ENCODE measurements at regions not wholly inside any gene's neighbourhood (a gene's known extent, or its start where the extent isn't known, plus 50 kb on each side); places are given as distances from the start of the nearest gene placed in this dataset.

DNA sequence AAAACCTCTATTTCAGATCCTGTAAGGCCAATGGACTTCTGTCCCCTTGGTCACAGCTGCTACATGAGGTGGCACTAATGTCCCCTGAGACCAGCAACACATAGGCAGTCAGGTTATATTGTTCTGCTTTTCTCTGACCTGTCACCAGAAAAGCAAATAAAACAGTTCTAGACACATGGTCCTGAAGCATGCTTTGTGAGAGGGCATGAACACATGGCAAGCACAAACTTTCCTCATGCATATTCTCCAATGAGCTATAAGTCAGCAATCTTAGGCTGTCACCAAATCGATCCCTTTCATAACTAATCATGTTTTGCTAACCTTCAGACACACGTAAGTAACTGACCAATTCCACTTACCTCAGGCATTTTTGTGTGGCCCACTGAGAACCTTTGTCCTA, 225.4 kb upstream of the ZC3H12C start:
- no peak for DNase-seq

DNA sequence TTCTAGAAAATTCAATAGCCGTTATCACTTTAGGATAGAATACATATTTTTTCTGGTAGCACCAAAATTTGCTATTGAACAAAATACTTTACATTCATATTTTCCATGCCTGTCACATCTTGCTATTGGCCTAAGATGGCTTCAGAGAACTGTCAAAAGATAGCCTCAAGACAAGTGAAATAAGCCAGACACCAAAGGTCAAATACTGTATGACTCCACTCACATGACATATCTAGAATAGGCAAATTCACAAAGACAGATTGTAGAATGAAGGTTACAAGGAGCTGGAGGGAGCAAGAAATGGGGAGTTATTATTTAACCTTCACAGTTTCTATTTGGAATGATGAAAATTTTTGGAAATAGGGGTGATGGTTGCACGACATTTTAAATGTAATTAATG, 223.7 kb upstream of the ZC3H12C start:
- DNase-seq = no peak

DNA sequence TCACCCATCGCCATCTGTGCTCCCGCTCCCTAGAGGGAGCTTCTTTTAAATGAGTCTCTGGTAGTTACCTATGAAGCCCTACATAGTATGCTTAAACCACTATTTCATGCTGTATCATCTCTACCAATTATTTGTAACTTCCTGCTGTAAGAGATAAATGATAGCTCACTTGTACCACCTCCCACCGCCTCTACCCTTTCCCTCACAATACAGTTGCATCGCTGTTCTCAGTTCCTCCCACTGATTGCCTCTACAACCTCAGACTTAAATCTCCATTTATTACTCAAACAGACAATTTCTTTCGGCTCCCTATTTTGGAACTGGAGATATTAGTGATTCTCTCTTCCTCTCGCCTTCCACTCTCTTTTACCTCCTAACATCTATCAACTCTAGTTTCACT, 222.9 kb upstream of the ZC3H12C start:
- DNase-seq = no peak

DNA sequence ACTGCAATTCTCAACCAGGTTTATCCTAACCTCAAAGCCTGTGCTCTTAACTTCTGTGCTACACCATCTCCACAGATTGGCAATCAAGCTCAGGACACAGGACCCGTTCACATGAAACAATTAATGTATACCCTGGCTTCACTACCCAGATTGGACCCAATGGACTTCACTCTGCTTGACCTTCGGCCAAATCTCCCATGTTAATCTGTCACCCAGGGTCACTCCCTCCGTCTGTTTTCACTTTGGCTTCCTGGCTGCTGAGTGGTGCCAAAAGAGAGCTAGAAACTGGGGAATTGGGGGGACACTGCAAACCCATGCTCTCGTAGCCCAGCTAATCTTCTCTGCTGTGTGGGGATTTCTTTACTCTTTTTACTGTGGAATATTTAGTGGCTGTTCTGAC, 216.1 kb upstream of the ZC3H12C start:
- DNase-seq = no peak

DNA sequence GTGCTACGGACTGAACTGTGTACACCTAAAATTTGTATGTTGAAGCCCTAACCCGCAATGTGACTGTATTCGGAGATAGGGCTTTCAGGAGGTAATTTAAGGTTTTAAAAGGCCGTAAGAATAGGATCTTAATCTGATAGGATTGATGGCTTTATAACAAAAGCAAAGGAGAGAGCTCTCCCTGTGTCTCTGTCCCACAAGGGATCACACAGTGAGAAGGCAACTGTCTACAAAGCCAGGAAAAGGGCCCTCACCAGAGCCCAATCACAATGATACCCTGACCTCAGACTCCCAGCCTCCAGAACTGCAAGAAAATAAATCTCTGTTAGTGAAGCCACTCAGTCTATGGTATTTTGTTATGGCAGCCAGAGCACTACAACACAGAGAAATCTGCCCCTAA, 208.7 kb upstream of the ZC3H12C start:
- no peak for DNase-seq

DNA sequence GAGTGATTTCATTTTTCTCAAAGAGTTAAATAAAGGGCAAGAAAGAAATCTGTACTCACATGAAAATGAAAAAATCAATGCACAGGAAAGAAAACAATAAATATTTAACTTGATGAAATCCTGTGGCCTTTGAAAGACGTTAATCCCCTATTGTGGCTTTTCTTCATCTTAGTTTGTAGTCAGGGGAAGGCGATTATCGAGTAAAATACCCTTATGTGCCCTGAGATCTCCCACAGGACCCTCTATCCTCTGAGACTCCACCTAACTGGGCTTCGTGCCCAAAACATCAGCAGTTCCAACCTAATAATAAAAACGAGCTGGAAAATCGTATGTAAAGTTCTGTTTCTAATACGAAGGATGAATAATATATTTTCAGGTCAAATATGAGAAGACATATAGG, 208.2 kb upstream of the ZC3H12C start:
- DNase-seq = no peak

DNA sequence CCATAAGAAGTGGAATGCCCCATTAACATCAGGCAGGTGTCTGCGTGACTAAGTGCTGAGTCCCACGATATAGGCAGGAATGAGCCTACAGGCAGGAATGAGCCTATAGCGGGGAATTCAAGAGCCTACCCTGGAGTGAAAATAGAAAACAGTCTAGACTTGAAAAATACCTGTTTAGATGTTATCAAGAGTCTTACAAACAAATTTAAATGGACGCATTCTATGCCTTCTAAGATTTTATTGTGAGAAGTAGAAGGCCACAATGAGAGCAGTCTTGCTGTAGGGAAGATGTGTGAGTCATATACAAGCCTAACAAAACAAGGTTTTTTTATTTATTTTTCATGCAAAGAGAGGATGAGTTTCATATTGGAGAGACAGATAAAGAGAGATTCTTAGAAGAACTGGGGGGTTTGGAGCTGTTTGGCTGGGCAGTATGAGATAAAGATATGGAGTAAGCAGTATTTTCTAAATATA, 200.8 kb upstream of the ZC3H12C start:
- no peak for DNase-seq

DNA sequence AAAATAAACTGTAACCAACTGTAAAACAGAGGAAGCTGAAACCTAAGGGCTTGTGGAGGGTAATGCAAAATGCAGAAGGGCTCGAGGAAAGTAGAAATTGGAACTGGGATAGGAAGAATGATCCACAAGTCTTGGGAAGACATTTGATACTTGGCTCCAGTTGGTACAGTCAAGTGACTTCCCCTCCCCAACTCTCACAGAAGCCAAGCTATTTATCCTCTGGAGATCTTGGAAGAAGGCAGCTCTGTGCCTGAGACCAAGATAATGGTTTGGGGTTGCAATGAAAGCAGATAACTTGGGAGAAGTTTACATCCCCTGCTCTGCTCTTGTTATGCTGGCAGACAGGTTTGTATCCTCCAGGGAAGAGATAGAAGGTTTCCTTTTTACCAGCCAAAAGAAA, 198.9 kb upstream of the ZC3H12C start:
- DNase-seq = no peak

DNA sequence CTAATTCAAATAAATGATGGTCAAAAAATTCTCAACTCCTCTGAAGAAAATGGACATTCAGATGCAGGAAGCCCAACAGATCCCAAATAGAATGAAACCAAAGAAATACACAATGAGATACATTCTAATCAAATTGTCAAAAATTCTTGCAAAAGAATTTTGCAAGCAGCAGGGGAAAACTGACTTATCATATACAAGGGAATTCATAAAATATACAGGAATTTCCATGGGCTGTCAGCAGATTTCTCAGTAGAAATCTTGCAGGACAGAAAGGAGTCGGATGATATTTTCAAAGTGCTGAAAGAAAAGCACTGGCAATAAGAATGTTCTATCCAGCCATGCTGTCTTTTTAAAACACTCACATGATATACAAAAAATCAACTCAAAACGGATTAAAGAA, 194.6 kb upstream of the ZC3H12C start:
- DNase-seq = no peak

DNA sequence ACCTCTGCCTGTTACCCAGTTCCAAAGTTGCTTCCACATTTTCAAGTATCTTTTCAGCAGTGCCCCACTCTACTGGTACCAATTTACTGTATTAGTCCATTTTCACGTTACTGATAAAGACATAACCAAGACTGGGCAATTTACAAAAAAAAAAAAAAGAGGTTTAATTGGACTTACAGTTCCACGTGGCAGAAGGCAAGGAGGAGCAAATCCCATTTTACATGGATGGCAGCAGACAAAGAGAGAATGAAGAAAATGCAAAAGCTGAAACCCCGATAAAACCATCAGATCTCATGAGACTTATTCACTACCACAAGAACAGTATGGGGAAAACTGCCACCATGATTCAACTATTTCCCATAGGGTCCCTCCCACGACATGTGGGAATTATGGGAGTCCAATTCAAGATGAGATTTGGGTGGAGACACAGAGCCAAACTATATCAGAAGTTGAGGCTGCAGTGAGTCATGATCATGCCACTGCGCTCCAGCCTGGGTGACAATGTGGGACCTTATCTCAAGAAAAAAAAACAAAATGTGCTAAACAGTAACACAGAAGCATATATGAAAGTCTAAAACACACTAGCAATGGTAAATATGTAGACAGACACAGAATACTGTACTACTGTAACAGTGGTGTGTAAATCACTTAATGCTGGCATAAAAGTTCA, 190.3 kb upstream of the ZC3H12C start:
- DNase-seq = no peak

DNA sequence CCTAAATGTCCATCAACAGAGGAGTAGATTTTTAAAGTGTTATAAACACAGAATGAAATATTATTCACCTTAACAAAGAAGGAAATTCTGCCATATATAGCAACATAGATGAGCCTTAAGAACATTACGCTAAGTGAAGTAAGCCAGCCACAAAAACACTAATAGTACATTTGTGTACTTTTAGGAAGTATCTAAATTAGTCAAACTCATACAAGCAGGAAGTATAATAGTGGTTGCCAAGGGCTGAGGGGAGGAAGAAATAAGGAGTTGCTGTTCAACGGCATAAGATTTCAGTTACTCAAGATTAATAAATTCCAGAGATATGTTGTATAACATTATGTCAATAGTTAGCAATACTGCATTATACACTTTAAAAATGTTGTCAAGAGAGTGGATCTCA, 181.7 kb upstream of the ZC3H12C start:
- no peak for DNase-seq

DNA sequence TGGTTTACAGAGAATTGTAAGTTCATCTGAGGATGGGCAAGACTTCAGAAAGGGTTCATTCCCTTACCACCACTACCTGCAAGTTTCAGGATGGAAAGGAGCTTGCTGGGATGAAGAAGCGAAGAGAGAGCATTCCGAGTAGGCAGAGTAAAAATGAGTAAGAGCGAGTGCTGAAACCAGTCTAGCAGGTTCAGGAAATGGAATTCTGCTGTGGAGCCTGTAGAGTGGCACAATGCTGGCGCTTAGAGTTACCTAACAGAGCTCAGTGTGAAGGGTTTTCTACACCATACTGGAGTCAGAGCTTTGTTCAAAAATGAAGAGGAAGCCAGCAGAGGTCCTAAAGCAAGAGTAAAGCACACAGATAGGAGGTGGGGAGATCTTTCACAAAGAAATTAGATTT, 179.2 kb upstream of the ZC3H12C start:
- no peak for DNase-seq

DNA sequence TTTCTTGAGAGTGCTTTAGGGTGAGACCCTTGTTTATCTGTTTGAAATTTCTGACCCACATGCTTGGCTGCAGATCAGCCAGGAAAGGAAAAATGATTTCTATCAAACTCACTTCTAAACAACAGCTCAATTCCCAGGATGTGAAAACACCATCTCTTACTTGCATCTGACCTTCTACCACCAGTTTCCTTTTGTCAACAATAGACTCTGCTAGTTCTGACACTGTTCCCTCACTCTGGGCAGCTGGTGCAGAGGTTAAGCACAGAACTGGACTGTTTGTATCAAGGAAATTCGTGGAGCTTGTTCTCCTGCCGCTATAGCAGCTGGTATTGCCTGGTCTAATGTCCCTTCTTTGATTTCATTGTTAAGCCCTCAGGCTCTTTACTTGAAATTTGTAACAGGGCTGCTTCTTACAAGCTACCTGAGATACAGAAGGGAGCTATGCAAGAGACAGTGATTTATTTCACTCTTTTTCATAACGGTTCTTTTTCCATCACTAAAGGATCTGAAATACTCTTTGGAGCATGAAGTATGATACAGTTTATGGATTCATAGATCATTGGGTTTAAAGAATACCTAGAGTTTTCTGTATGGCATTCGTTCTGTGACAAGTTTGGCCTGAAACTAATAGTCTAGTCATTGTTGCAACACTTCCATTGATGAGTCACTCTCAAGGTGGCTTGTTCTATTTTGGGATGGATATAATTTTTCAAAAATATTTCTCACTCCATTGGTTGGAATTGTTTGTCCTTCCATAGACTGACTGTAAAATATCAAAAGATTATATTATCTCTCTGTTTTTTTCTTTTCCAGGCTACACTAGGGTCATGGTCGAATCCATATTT, 178.2 kb upstream of the ZC3H12C start:
- DNase-seq = no peak

DNA sequence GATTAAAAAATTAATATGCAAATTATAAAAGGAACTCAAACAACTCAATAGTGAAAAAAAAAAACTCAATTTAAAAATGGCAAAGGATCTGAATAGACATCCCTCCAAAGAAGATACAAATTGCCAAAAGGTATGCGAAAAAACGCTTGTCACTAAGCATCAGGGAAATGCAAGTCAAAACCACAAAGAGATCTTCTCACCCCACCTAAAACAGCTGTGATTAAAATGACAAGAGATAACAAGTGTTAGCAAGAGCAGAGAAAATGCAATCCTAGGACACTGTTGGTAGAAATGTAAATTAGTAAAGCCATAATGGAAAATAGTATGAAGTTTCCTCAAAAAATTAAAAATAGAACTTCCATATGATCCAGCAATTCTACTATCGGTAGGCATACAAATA, 166.3 kb upstream of the ZC3H12C start:
- DNase-seq = no peak

DNA sequence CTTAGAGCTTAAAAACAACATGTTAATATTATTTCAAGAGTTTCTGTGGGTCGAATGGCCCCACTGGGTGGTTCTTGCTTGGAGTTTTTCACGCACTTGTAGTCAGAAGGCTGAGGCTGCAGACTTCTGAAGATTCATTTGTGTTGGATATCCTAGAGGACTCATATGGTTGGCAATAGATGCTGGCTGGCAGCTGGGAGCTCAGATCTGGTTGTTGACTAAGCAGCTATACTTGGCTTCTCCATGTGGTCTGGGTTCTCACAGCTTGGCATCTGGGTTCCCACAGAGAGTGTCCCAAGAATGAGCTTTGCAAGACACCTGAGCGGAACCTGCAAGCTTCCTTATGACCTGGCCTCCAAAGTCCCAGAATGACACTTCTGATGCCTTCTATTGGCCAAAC, 163.9 kb upstream of the ZC3H12C start:
- DNase-seq = no peak

DNA sequence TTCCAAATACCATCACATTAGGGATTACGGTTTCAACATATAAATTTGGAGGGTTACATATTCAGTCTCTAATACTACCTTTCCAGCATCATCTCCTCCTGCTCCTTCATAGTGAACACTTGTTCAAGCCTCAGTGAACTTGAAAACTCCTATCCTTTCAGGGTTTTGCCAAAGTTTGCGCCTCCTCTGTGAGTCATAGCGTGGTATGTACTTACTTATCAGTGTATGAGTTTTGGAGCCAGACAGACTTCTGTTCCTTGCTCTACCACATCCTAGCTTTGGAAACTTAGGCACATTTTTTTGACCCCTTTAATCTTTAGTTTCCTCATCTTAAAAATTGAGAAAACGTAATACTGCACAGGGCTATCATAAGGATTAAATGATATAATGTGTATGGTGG, 160.1 kb upstream of the ZC3H12C start:
- no peak for DNase-seq

DNA sequence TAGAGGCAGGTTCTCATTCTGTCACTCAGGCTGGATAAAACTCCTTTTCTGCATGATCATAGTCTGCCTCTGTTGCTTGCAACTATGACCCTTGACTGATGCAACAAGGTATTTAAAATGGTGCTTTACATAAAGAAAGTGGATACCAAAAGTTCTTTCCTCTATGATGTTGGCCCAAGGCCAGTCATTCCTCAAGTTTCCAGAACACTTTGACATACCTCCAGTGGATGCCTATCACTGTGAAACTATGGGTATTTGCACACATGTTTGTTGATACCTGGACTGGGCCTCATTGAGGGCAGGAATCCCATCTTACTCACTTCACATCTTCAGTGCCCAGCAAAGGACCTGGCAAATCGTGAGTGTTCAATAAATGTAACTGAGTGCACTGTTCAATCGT, 159.0 kb upstream of the ZC3H12C start:
- DNase-seq = no peak

DNA sequence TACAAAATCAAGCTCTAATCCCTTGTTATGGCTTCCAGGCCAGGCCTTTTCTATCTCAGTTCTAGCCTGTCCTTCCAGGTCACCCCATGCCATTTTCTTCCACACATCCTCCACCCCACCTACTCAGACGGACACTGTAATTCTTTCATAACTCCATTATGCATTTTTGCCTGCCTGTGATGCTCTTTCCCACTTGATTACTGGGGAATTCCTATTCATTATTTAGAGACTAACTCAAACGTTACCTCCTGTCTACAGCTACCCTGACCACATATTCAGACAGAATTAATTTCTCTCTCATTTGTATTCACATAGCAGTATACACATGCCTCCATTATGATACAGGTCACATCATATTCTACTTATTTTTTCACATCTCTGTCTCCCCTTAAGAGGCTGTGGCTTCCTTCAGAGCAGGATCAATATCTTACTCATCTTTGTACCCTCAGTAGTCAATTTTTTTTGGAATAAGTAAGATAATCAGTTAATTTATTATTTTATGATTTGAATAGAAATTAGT, 156.5 kb upstream of the ZC3H12C start:
- DNase-seq = no peak

DNA sequence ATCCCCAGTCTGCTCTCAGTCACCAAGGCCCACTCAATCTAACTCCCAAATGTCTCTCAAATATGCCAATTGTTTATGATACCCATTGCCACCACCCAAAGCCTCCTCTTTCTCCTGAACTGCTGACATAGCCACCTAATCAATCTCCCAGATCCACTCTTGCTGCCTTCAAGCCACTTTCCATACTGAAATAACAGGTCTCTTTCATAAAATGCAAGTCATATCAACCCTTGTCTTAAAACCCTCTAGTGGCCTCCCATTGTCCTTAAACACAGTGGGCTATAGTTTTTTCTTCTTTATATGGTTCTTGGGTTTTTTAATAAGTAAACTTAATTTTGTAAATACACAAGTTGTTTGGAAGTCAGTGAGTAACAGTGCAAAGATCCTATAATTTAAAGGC, 155.2 kb upstream of the ZC3H12C start:
- DNase-seq = no peak

DNA sequence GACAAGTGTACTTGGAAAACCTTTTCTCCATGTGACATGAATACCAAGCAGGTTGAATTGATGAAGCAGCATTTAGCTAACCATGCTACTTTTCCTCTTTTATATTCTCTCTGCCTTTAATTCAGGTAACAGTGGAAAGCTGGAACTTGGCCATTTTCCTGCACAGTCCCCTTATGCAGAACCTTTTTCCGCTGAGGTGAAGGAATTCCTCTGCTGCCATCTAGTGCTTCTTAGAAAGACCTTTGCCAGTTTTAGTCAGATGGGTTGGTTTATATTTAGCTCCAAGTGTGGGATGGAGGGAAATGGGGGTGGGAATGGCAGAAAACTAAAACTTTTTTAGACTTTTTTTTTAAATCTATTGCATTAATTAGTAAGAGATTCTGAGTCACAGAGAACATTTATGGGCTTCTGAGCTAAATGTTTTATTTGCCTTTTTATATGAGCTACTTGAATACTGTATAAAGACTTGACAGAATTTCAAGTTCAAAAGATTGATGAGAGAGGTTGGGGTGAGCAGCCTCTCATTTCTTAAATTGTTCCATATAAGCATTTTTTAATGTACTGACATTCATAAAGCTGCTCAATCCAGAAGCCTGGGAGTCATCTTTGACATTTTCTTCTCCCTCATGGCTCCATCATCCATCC, 153.9 kb upstream of the ZC3H12C start:
- DNase-seq = no peak

DNA sequence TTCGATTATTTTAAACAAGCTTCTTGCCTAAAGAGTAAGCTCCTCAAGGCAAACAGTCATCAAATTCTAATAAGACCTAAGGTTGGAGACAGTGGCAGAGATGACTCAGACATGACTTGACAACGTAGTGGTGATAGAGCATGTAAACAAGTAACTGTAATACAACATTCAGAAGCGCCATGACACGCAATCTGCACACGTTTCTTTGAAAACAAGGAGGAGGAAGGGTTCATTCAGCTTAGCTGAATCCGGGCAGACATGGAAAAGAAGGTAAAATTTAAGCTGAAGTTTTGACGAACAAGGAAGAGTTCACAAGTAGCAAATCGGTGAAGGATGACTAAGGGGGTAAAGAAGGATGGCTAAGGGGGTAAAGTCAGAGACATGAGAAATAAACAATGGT, 152.4 kb upstream of the ZC3H12C start:
- no peak for DNase-seq

DNA sequence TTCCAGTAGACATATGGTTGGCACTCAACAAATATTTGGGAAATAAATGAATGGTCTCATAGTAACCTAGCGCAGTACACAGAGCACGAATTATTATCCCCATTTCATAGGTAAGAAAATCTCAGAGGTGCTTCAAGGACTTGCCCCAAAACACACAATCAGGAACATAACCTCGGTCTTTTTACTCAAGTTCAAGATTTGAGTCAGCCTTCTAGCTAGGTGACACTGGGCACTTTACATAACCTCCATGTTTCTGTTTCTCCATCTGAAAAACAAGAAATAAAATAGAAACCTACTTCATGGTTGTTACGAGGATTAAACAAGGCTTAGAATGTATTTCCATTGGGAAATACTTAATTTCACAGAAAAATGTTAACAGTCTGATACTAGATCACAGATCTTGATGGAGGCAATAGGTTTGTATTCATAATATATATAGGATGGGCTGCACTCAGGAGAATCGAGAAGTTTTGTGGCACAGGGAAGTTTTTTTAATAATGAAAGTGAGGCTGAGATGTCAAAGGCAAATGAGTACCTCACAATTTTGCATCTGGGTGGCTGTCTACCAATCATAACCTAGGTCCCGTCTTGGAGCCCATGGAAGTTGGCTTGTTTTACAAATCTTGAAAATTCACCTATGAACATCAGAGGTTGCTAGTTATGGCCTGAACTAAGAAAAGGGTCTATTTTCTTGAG, 147.4 kb upstream of the ZC3H12C start:
- no peak for DNase-seq

DNA sequence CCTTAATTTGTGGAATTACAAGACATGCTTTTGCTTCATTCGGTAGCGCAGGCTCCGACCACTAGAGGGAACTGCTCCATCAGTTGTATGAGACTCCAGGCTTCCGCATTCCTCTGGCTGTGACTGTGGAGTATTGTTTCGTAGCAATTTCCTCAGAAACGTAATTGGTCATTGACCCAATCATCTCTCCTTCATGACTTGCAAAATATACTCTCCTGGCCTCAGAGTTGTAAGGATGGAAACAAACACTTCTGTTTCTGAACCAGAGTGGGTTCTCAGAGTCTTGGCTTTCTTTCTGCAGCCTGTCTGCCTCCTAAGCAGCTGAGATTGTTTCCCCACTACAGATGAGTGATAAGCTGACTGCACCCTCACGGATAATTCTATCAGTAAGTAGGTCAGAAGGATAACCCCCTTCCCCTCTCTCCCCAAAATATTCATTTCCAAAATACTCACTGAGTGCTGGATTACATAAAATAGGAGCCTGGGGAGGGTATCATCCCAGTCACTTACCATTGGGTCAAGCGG, 146.8 kb upstream of the ZC3H12C start:
- DNase-seq = peak; percentile 74 to 78
